Superior temporal gyrus (tissue), 1 donor: ENCODE measurements at regions not wholly inside any gene's neighbourhood (a gene's known extent, or its start where the extent isn't known, plus 50 kb on each side); places are given as distances from the start of the nearest gene placed in this dataset.
"Not testable (repeated sequence)": the region's sequence is repeated elsewhere in the genome, so short reads cannot be mapped to it uniquely, and the experiment has no call there.

ENCODE experiments used
- DNase-seq: peaks from one replicate; pipeline ENCODE4 v3.0.0-alpha.2; 2016; ENCODE audit errors: extremely low spot score

DNA sequence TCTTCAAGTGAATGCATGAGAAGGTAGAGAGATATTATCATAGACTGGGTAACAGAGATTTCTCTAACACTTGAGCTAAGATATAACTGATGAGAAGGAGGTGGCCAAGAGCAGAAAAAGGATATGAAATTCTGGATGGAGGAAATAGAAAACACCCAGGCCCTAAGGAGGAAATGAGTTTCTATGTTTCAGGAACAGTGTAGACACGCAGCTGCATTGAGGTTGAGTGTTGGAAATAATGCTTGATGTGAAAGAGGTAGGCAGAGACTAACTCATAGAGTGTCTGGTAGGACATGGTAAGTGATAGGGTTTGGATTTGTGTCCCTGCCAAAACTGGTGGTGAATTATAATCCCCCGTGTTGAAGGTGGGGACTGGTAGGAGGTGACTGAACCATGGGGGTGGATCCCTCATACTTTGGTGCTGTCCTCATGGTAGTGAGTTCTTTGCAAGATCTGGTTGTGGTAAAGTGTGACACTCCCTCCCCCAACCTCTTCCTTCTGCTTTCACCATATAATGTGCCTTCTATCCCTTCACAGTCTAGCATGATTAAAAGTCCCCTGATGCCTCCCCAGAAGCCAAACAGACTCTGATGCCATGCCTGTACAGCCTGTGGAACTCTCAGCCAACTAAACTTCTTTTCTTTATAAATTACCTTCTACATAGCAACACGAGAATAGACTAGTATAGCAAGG lies 787.3 kb downstream of the EDEM1 start:
- no peak for DNase-seq

DNA sequence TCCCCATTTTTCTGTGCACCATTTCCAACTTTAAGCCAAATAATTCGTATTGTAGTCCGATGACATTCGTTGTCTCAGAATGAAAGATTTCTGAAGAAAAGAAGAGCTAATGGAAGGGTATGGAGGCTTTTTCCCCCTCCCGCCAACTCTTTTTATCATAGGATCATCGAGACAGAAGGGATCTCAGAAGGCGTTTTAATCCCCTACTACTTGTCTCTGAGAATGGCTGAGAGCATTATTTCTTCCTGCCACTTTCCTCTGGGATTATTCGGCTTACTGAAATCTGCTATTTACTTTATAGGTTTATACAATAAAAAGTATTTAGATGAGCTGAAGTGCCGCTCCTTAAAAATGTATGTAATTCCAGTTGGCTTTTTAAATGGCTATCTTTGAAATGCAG lies 789.8 kb downstream of the EDEM1 start:
- no peak for DNase-seq

DNA sequence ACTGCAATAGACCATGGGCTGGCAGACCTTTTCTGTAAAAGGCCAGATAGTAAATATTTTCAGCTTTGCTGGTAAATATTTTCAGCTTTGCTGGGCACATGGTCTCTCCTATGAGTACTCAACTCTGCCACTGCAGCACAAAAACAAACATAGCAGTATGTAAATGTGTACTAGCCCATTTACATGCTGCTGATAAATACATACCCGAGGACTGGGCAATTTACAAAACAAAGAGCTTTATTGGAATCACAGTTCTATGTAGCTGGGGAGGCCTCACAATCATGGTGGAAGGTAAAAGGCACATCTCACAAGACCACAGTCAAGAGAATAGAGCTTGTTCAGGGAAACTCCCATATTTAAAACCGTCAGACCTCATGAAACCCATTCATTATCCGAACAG lies 793.0 kb downstream of the EDEM1 start:
- DNase-seq = no peak

DNA sequence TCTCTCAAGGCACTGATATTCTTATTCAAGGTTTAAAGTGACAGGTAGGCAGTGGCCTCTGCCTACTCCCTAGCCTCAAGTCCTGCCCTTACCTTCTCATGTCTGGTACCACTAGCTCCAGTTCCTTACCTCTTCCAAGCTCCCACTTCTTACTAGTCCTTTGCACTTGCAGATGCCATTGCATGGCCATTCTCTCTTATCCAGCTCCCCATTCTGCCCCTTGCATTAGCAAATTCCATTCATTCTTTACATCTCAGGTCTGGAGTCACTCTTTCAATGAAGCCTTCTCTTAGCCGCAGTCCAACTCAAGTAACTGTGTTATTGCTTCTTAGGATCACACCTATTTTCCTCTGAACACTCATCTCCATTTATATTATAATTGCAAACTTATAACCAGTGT lies 807.1 kb downstream of the EDEM1 start:
- DNase-seq = no peak

DNA sequence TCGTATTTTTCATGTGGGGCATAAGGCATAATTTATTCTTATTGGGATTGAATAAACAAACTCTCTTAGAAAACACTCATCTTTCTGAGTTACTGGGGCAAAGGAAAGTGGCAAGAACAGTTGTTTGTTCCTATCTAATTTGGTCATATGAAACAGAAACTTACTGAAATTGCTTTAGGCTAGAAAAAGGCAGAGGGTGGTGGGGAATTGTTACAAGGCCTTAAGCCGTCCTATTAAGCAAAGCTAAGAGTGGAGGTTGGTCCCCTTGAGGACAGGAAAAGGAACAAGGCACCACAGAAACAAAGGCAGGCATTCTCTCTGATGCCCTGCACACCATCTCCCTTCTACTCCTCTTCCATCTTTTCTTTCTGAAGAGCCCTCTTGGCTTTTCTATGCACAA lies 830.9 kb downstream of the EDEM1 start:
- no peak for DNase-seq

DNA sequence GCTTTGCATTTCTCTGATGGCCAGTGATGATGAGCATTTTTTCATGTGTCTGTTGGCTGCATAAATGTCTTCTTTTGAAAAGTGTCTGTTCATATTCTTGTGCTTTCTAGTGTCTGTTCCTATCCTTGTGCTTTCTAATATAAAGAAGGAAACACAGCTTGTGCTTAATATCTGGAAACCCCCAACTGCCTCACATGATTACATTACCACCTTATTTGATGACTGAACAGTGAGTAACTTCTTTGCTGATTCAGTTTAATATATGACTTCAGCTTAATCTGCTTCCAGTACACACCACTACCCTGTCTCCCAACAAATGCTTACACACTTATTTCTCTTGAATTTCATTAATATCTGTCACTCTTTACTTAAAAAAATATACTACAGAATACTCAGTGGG lies 835.1 kb downstream of the EDEM1 start:
- no peak for DNase-seq

DNA sequence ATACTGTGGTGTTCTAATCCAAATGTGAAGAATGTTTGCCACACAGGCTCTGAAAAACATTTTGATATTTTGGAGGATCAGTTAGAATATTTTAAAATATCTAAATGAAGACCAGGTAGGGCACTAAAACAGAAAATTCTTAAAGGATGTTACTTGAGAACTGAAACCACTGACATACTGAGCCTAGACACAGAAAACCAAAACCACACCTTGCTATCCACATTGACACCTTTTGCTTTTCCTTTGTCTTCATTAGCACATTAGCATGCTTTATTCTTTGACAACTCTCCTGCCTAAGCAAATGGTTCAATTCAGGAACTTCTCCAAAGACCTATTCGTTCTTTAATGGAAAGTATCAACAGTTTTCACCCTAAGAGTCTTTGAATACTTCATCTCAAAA lies 835.9 kb upstream of the GRM7 start:
- DNase-seq = no peak

DNA sequence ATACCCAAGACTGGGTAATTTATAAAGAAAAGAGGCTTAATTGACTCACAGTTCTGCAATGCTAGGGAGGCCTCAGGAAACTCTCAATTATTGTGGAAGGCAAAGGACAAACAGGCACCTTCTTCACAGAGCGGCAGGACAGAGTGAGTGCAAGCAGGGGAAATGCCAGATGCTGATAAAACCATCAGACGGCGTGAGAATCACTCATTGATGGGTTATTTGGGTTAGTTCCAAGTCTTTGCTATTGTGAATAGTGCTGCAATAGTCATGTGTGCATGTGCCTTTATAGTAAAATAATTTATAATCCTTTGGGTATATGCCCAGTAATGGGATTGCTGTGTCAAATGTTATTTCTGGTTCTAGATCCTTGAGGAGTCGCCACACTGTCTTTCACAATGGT lies 830.3 kb upstream of the GRM7 start:
- DNase-seq = not testable (repeated sequence)

DNA sequence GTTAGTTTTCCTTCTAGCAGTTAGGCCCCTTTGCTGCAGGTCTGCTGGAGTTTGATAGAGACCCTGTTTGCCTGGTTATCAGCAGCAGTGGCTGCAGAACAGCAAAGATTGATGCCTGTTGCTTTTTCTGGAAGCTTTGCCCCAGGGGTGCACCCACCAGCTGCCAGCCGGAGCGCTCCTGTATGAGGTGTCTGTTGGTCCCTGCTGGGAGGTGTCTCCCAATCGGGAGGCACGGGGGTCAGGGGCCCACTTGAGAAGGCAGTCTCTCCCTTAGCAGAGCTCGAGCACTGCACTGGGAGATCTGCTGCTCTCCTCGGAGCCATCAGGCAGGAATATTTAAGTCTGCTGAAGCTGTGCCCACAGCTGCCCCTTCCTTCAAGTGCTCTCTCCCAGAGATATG lies 825.3 kb upstream of the GRM7 start:
- no peak for DNase-seq

DNA sequence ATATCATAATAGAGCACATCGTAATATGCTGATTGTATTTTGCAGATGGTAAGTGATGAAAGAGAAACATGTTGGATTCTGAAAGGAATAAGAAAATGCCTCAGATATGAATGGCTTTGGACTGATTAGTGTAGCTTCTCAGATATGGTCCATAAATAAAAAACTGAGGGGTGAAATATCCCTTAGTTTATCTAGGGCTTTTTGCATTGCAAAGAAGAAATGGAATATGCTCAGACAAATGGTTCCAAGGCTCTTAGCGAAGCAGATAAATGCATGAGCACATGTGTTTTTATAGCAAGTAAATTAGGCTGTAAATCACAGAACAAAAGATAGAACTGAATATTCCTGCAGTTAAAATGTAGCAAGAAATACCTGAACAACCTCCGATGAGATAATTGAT lies 820.9 kb upstream of the GRM7 start:
- DNase-seq = no peak

DNA sequence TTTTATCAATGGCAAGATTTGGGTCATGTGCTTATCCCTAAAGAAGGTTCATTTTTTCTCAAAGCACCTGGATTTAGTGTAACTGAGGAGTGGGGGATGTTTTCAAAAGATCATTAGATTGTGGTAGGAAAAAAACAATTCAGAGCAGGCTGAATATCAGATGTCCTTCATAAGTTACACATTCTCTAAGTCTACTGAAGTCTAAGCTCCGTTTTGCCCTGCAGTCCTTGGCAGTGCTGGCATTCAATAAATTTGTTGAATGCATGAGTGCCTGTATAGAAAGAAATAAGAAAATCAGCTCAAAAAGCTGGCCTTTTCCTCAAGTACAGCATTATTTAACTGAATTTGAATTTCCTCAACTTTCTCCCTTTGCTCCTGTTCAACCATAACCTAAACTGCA lies 819.0 kb upstream of the GRM7 start:
- no peak for DNase-seq

DNA sequence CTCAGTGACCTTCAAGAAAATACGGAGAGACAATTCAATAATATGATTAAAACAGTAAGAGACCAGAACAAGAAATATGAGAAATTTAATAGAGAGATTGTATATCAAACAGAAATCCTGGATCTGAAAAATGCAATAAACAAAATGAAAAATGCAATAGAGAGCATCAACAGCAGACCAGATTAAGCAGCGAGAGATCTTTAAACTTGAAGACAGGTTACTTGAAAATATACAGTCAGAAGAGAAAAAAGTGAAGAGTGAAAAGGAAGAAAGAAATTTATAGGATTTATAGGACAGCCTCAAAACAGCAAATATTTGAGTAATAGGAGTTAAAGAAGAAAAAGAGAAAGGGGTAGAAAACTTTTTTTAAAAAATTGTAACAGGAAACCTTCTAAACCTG lies 813.9 kb upstream of the GRM7 start:
- DNase-seq = no peak

DNA sequence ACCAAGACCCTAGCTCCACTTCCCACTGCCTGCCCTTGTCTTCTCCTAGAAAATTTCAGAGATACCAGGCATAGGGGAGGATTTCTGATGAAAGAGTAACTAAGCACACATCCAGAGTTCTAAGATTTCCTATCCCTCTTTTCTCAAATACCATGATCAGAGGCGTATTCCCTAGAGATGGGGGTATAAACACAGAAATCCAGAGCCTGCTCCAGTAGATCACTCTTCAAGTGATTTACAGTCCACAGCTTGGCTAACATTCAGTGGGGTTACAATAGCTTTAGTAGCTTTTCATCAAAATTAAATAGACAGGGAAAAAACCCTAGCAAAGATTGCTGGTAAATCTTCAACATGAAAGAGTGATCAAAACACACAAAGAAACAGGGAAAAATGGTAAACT lies 800.7 kb upstream of the GRM7 start:
- DNase-seq = no peak

DNA sequence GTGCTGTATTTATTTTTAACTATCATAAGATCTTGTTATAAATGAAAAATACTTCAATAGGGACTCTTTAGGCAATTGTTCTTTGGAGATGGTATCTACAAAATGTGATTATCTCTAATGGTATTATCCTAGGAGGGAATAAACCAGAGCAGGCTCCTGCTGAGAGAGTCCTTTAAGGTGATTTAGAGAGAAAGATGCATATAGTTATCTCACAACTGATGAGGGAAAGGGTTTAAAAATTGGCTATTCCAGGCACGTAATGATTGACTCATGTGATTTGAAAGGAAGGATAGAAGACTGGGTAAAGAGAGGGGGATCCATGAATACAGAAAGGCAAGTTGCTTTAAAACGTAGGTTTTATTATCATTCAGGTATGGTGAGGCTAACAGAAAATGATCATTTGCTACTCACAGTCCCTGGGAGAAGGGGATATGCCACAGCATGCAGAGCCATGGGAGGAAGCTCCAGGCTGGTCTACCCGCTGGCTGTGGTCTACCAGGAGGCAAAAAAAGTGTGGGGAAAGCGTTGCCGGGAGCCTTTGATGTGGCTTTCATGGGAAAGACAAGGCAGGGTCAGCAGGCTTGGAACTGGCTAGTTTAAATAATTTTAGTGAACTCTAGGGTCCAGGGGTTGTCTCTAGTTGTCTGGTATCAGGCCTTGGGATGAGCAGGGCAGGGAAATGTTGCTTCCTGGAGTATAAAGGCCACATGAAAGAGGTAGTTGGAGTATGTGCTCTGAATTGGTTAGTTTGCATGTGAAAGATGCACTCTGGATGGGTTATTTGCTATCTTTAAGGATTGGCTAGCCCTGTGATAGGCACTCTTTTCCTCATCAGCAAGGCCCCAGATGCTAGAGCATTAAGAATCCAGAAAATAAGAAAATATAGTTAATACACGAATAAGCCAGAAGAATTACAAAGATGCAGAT lies 798.4 kb upstream of the GRM7 start:
- no peak for DNase-seq

DNA sequence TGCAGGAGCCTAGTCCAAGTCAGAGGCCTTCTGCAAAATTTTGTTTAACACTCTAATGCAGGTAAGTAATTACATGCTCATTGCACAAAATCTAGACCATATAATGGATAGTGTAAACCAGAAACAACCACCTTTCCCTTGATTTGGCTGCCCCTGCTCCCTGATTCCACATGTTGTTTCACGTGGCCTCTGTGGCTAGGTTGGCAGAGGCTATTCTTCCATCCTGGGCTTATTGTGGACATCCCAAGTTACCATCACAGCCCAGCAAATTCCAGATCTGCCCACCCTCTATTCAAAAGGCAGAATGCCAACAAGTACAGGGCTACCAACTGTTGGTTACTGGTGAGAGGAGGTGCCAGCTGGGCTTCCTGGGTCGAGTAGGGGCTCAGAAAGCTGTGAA lies 794.5 kb upstream of the GRM7 start:
- no peak for DNase-seq

DNA sequence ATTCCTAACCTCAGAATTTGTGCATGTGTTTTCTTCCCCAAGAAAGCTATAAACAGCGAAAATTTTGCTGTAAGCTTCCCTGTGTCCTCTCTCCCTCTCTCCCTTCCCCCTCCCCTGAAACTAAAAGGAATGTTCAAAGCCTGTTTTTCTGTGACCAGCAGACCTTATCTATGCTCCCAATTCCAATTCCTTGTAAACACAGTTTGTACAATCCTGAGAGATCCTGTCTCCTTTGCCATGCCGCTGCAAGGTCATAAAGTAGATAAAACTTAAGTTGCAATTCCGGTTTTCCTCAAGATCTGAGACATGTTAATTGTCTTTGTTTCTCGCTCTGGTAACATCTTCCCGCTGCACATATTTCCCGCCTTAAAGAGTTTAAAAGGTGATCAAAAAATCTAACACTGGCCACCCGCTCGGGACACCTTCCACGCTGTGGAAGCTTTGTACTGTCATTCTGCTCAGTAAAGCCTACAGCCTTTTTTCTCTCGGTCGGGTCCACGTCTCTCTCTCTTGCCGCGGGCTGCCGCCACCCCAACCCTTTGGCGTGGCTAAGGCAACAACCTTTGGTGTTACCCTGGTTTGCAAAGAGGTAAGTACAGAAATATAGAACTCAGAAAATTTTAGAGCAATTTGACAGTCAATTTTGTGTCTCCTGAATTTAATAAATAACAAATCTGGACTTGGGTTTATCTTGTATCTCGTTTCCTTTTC lies 793.9 kb upstream of the GRM7 start:
- not testable (repeated sequence) for DNase-seq

DNA sequence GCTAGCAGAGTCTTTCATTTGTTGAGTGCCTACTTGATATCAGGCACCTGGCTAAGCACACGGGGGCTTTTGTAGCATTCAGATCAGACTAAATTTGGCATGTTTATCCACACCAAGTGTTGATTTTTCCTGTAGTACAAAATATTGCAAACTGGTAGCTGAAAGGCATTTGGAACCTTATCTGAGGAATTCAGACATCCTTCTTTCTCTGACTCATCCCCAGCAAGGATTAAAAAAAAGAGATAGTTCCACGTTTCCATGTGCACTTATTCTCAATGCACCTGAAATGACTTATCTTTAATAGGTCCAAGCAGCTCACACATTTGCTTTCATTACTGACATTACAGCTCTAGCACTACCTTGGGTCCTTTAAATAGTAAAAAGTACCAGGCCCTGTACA lies 786.0 kb upstream of the GRM7 start:
- no peak for DNase-seq

DNA sequence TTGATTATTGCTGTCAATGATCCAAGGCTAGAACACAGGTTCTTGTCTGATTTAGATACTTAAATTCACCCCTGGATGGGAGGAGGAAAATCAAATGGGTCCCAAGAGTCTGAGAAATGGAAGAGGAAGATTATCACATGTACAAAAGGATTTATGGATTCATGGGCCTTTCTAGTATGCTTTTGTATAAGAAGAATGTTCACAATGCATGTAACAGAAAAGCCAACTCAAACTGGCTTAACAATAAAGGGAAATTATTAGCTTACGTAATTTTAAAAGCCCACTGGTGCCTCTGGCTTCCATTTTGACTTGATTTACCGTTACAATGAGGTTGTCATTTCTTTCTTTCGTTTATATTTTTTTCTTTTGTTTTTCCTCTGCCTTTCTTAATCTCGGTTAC lies 782.5 kb upstream of the GRM7 start:
- DNase-seq = no peak

DNA sequence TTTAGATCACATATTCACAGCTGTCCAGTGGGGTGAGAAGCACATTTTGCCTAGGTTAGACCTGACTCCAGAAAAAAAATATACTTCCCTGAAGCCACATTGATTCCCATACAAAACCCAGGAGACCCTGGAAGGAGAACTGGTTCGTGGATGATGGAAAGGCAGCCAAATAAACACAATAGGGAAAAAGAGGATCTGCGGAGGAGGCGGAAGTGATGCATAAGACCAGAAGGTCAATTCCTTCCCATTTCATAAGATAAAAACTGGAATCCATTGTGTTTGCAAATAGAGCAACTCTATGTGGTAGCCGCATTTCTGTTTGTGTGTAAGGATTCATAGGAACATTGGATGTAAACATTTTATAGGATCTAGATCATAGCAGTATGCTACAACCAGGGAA lies 781.9 kb upstream of the GRM7 start:
- DNase-seq = no peak

DNA sequence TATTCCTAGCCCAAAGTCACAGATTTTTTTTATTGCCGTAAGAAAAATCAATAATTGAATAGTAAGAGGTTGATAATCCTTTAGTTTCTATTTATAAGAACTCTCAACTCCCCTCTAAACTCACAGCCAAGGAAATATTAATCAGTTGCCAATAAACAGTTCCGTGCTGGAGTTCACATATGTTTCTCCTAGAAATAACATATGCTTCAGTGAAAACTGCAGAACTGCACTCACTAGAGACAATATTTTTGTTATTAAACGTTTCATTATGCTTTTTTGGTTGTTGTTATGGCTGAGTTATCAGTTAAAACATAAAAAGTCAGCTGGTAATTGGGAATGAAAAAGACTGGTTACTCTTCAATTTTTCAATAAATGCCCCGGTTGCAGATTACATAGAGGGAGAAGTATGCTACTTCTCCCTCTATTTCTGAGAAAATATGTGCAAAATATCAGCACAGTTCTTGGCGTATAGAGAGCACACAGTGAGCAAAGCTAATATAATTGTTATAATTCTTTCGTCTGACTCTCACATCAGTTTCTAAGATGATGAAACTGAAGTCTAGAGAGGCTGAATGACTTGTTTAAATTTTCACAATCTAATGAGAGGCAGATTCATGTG lies 781.2 kb upstream of the GRM7 start:
- DNase-seq = no peak

DNA sequence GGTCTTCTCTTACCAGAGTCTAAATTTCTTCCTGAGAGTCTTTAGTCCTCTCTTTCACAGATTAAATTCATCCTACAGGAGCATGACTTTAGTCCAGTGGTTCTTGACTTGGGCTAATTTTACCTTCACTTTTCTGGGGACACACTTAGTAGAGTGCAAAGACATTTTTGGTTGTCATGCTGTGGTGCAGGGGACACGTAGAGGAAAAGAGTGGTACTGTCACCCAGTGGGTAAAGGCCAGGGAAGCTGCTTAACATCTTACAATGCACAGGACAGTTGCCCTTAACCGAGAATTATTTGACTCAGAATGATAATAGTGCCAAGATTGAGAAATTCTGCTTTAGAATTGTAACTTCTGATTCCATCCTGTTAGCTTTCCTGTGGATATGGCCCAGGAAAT lies 772.5 kb upstream of the GRM7 start:
- DNase-seq = no peak

DNA sequence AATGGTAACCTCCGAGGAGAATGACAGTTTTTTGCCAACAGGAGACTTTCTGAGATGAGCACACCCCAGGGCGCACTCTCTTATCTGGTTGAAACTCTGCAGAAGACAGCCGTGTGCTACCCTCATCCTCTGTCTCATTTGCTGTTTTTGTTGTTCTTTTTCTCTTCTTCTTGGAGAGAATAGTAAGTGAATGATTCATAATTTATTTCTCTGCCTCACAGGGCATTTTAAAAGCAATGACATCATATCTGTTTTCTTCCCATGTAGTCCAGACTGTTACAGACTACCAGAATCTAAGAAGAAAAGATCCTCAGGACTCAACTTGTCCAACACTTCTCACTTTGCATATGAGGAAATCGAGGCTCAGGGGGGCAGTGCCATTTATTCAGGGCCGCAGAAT lies 771.1 kb upstream of the GRM7 start:
- no peak for DNase-seq
